GM12878 (cell line): ENCODE measurements at regions not wholly inside any gene's neighbourhood (a gene's known extent, or its start where the extent isn't known, plus 50 kb on each side); places are given as distances from the start of the nearest gene placed in this dataset.

ENCODE experiments used
- EP300 ChIP-seq, 2 experiments: fragments of 150-350 bp in 1 of 2; IDR thresholded peaks; 2 replicates each; pipeline ENCODE4 v1.6.1; 2011 to 2012; ENCODE audit warnings: low read depth in 2 of 2, low read length in 2 of 2, borderline replicate concordance in 1 of 2, improper control_type of control experiment in 1 of 2, inconsistent platforms in 1 of 2; ENCODE audit not compliant: control insufficient read depth in 1 of 2
- NR2C2 ChIP-seq: IDR thresholded peaks from 2 replicates; pipeline ENCODE4 v1.6.1; 2011; ENCODE audit warnings: borderline replicate concordance, low read depth; ENCODE audit not compliant: control insufficient read depth, insufficient read length
- RAD21 ChIP-seq: IDR thresholded peaks from 2 replicates; pipeline ENCODE4 v1.6.1; 2011; ENCODE audit warnings: mild to moderate bottlenecking, low read depth, low read length, moderate library complexity; ENCODE audit not compliant: insufficient read depth

GRCh38 chr3:145628211-145628610 is 532.8 kb downstream of the PLOD2 start:
- TF ChIP-seq NR2C2 (no peak), EP300 (IDR thresholded peaks at IDR 0.05; ENCODE audit: borderline replicate concordance in 1 of 2, control insufficient read depth in 1 of 2, low read depth in 2 of 2, low read length in 2 of 2) (no peak), RAD21 (no peak)
